HCT116 (cell line): ENCODE measurements at regions not wholly inside any gene's neighbourhood (a gene's known extent, or its start where the extent isn't known, plus 50 kb on each side); places are given as distances from the start of the nearest gene placed in this dataset.

Experiments
- EZH2 ChIP-seq: fragments of 200-600 bp; sonication (generic); IDR thresholded peaks from 2 replicates; pipeline ENCODE4 v1.6.1; 2017; ENCODE audit warnings: antibody characterized with exemption, mixed run types
- SIN3A ChIP-seq: IDR thresholded peaks from 2 replicates; pipeline ENCODE4 v1.6.1; 2012; ENCODE audit warnings: low read depth
- SRF ChIP-seq: IDR thresholded peaks from 2 replicates; pipeline ENCODE4 v1.6.1; 2012; ENCODE audit warnings: low read depth
- YY1 ChIP-seq: IDR thresholded peaks from 2 replicates; pipeline ENCODE4 v1.6.1; 2011; ENCODE audit warnings: low read length, low read depth, moderate library complexity, mild to moderate bottlenecking; ENCODE audit not compliant: insufficient replicate concordance; ENCODE audit errors: extremely low read depth

GRCh38 chr18:64488698-64489097 lies 339.8 kb upstream of the LINC00305 start:
- TF ChIP-seq EZH2: no peak
- TF ChIP-seq YY1: no peak
- TF ChIP-seq SIN3A: no peak
- no peak for TF ChIP-seq SRF
